GM11168 (cell line): ENCODE measurements at regions not wholly inside any gene's neighbourhood (a gene's known extent, or its start where the extent isn't known, plus 50 kb on each side); places are given as distances from the start of the nearest gene placed in this dataset.

ENCODE experiments used
- in situ Hi-C: fragments of 300-500 bp; cut with MboI; formaldehyde crosslinking; loops from one replicate; pipeline ENCODE4 v1.12.0; 2022; ENCODE audit warnings: low sequenced_read_pairs; ENCODE audit not compliant: unreplicated experiment

- in situ Hi-C loops, result no loop called here
Measured at GRCh38 chr2:150759106-150759505, 271.6 kb upstream of the RND3 start.

- in situ Hi-C loops, result no loop called here
Measured at GRCh38 chr2:150752229-150752628, 264.8 kb upstream of the RND3 start.

- in situ Hi-C loops, result no loop called here
Measured at GRCh38 chr2:150750720-150751119, 263.3 kb upstream of the RND3 start.

- in situ Hi-C loops, result no loop called here
Measured at GRCh38 chr2:150742094-150742493, 254.6 kb upstream of the RND3 start.

- in situ Hi-C loops, result no loop called here
Measured at GRCh38 chr2:150735894-150736498, 248.5 kb upstream of the RND3 start.

- in situ Hi-C loops, result no loop called here
Measured at GRCh38 chr2:150733051-150733618, 245.7 kb upstream of the RND3 start.

- in situ Hi-C loops, result no loop called here
Measured at GRCh38 chr2:150732491-150732890, 245.0 kb upstream of the RND3 start.

GRCh38 chr2:150732064-150732463 lies 244.6 kb upstream of the RND3 start:
- in situ Hi-C loops, result no loop called here

GRCh38 chr2:150729495-150729955 lies 242.1 kb upstream of the RND3 start:
- in situ Hi-C loops, result no loop called here

GRCh38 chr2:150718280-150718679 lies 230.8 kb upstream of the RND3 start:
- in situ Hi-C loops, result no loop called here

GRCh38 chr2:150716186-150716585 lies 228.7 kb upstream of the RND3 start:
- in situ Hi-C loops, result no loop called here

GRCh38 chr2:150715501-150715900 lies 228.0 kb upstream of the RND3 start:
- in situ Hi-C loops, result no loop called here

- in situ Hi-C loops, result no loop called here
Measured at GRCh38 chr2:150710916-150711315, 223.4 kb upstream of the RND3 start.

- in situ Hi-C loops, result no loop called here
Measured at GRCh38 chr2:150710041-150710440, 222.6 kb upstream of the RND3 start.

GRCh38 chr2:150706561-150706960 lies 219.1 kb upstream of the RND3 start:
- in situ Hi-C loops, result no loop called here

- in situ Hi-C loops, result no loop called here
Measured at GRCh38 chr2:150705767-150706166, 218.3 kb upstream of the RND3 start.

GRCh38 chr2:150705357-150705756 lies 217.9 kb upstream of the RND3 start:
- in situ Hi-C loops, result no loop called here

GRCh38 chr2:150702791-150703190 lies 215.3 kb upstream of the RND3 start:
- in situ Hi-C loops, result no loop called here

GRCh38 chr2:150700666-150701580 lies 213.5 kb upstream of the RND3 start:
- in situ Hi-C loops, result no loop called here

- in situ Hi-C loops, result no loop called here
Measured at GRCh38 chr2:150699218-150699617, 211.8 kb upstream of the RND3 start.

GRCh38 chr2:150698016-150698661 lies 210.7 kb upstream of the RND3 start:
- in situ Hi-C loops, result no loop called here
